GM12892 (cell line): ENCODE measurements at regions not wholly inside any gene's neighbourhood (a gene's known extent, or its start where the extent isn't known, plus 50 kb on each side); places are given as distances from the start of the nearest gene placed in this dataset.

ENCODE experiments used
- POLR2A ChIP-seq: IDR thresholded peaks from 2 replicates; pipeline ENCODE4 v1.6.1; 2011; ENCODE audit warnings: low read depth, low read length, control low read depth
- POLR2AphosphoS5 ChIP-seq: IDR thresholded peaks from 2 replicates; pipeline ENCODE4 v1.6.1; 2011; ENCODE audit warnings: low read depth, low read length, control low read depth
- TAF1 ChIP-seq: IDR thresholded peaks from 2 replicates; pipeline ENCODE4 v1.6.1; 2011; ENCODE audit warnings: low read depth, mild to moderate bottlenecking, control low read depth, low read length, borderline replicate concordance

DNA sequence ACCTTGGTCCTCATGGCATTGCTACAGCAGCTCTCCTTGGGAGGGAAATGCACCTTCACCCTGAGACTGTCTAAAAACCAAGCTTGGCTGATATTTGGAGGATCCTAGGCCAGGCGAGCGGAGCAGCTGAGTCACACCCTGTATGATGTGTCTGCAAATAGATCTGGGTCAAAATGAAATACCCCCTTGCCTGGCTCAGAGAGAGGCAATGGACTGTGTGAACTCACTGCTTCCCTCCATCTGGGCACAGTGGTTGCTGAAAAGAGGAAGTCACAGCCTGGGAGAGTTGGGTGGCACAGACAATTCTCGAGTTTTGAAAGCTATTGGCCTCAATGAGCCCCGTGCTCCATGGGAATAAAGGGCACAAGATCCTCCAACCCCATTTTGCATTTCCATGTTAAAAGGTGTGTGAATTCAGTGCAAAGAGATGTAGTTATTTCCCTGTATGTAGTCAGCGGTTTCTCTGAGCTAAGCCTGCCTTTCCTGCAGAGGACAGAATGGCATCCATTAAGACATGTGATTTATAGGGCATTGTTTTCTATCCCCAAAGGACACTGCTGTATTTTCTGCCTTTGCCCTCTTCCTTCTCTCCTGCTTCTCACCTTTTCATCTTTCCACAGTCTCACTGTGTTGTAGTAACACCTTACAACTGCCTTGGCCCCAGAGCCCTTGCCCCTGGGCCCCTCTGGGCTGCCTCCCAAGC is 177.2 kb downstream of the GADD45G start:
- TF ChIP-seq POLR2A (no peak), POLR2AphosphoS5 (no peak), TAF1 (no peak)
